ENCODE measurements at regions not wholly inside any gene's neighbourhood (a gene's known extent, or its start where the extent isn't known, plus 50 kb on each side); places are given as distances from the start of the nearest gene placed in this dataset.
"Not testable (repeated sequence)": the region's sequence is repeated elsewhere in the genome, so short reads cannot be mapped to it uniquely, and the experiment has no call there.

DNA sequence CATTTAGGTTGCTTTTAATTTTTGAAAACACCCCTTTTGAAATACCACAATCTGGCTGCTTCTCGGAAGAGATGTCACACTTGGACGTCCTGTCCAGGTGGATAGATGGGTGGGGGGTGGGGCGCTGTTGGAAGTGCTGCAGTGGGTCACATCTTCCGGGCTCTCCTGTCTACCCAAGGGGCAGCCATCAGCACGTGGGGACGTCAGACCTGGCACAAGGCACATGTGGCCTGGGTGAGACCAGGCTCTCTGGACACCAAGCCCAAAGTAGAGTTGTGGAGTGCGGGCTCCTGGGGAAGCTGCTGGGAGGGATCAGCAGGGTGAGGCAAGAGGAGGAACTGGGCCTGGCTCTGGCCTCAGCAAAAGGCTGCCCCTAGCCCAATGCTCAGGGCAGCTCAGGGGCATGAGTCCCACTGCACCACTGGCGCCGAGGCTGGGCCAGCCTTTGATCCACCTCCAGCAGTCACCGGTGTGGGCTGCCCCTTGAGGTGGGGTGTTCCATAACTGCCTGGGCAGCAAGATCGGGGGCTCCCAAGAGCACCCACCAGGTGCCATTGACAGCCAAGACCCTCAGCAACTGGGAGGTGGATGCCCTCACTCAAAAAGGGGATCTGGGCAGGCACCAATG is 68.6 kb upstream of the CCND1 start:
- DNase-seq (ENCODE audit: low read depth in 2 of 2) = no peak

DNA sequence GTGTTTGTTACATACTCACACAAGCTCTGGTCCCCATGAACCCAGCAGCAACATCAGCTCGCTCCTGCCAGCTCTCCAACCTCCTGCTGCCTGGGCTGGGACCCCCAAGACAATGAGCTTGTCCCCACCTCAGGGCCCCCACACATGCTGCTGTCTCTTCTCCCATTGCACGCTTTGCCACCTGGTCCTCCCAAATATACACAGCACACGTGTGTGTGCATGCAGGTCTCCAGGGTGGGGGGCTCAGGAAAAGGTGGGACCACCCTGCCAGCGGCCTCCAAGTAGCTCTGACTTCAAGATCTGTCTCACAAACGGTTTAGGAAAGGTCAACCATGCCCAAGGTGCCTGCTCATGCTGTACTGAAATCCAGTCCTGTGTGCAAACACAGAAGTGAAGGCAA is 68.1 kb upstream of the CCND1 start:
- DNase-seq (ENCODE audit: low read depth in 2 of 2) = no peak

DNA sequence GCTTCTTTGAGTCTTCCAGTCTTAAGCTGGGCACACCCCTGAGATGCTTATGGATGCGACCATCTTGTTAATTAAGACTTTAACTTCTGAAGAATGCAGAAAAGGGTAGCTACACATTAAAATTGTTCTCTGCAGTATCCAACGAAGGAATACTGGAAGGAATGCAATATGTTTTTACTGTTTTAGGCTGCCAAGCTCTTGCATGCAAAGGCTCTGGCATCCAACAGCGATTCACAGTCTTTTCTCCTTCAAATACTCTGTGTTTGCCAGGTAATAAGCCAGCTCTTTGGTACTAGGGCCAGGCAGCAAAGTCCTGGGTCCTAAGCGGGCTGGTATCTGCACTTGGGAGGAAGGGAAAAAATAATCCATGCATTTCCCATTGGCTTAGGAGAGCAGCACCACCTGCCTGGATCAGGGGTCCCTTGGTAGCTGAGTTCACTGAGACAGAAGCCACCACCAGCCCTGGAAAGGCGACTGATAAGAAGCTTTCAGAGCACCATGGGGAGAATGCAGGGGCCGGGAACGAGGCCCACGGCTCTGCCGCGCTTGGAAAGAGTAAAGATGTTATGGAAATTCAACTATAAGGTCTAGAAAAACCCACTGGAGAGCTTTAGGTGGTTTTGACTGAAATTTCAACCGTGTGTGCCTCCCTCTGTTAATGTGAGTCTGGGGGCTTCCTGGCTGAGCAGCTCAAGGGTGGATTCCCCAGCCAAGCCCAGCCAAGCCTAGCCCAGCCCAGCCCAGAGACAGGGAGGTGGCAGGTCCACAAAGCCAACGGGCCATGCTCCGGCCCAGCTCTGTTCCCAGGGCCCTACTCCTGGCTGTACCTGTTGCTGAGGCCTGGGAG is 67.0 kb upstream of the CCND1 start:
- no peak for DNase-seq (ENCODE audit: low read depth in 2 of 2)

DNA sequence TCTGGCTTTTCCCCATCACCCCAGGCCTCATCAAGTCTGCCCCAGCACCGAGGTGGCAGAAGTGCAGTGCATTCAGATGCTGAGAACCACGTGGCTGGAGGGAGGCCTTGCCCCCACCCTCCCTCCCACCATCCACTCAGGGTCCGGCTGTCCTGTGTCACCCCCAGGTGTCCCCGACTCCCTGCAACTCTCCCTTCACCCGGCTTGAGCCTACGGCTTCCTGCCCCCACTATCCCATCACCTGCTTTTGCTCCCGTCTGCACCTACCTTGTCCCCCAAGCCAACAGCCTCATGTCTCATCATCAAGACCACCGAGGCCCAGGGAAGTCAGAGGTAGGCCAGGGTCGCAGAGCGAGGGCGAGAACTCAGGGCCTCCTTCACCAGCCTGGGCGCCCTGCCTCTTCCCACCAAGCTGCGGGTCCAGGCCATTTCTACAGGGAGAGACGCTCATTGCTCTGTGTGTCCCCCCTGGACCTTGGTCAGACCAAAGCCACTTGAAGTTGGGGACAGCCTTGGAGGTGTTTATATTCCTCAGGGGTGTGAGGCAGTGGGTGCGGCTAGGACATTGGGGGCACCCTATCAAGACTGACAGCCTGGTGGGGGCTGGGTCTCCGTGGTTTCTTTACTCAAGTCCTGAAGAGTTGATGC is 66.2 kb upstream of the CCND1 start:
- no peak for DNase-seq (ENCODE audit: low read depth in 2 of 2)

DNA sequence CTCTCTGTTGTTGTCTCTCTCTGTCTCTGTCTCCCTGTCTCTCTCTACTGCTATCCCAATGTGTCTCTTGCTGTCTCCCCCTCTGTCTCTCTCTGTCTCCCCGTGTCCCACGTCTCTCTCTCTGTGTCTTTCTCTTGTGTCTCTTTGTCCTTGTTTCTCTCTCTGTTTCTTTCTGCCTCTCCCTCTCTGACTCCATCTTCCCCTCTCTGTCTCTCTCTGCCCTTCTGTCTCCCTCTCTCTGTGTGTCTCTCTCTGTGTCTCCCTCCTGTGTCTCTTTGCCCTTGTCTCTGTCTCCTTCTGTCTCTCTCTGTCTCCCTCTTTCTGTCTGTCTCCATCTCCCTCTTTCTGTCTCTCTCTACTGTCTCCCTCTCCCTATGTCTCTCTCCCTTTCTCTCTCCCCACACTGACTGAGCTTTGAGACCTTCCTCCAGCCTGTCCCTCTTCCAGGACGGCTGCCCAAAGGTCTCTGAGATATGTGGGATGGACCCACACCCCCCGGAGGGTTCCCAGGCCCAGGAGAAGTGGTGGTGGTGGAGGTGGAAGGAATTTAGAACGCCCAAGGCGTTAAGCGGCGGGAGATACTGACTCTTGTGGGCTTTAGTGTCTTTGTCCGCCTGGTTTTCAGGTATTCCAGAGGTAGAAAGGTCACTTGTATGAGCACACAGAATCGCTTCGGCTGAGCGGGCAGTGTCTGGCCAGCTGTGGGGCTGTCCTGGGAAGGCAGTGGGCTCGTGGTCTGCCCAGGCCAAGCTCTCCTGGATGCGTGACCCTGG is 65.5 kb upstream of the CCND1 start:
- DNase-seq (ENCODE audit: low read depth in 2 of 2) = no peak

DNA sequence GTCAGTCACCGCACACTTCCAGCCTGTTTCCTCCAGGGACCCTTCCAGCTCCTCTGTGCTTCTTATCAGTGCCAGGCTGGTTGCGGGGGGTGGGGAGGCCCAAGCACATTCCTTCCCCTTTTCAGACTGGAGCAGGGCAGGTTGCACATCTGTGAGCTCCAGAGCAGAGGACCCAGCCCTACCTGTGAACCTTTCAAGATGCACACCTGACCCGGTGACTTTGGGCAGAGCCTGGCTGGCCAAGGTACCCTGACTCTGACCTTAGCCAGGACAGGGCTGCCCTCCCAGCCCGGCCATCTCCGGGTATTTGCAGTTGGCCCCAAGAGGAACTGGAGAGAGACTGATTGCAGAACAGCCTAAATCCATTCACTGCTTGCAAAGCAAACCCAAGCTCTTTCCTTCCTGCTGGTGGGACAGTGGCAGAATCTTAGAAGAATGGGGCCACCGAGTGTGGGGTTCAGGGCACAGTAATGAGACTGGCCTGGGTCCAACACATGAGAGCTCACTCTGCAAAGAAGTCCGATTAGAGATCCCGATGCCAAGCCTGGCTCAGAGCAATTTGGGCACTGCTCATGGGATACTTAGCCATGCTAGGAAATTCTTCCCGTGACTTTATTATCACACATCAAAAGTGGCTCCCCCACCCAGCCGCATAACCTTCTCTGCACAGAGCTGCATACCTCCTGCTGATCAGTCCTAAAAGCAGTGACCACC is 64.7 kb upstream of the CCND1 start:
- no peak for DNase-seq (ENCODE audit: low read depth in 2 of 2)

DNA sequence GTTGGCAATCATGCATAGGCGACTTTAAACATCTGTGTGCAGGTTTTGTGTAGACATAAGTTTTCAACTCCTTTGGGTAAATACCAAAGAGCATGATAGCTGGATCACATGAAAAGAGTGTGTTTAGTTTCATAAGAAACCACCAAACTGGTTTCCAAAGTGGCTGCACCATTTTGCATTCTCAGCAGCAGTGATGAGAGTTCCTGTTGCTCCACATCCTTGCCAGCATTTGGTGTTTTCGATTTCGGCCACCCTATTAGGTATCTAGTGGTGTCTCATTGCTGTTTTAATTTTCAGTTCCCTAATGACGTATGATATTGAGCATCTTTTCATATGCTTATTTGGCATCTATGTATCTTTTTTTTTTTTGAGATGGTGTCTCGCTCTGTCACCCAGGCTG is 62.8 kb upstream of the CCND1 start:
- DNase-seq (ENCODE audit: low read depth in 2 of 2) = no peak

DNA sequence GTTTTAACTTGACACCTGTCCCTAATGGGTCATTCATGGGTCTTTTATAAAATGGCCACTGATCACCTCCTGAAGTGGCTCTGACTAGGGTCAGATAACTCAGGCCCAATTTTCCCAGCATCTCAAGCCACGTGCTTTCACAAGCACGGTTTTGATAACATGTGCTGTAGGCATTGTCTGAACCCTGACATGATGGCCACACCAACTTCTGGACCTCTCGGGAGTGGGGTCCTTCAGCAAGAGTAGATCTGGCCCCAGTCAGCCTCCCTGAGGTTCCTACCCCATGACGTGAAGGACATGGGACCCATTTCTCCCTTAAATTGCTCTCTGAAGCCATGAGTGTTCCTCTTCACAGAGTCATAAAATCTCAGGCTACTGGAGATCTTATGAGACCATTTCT is 60.4 kb upstream of the CCND1 start:
- no peak for DNase-seq (ENCODE audit: low read depth in 2 of 2)

DNA sequence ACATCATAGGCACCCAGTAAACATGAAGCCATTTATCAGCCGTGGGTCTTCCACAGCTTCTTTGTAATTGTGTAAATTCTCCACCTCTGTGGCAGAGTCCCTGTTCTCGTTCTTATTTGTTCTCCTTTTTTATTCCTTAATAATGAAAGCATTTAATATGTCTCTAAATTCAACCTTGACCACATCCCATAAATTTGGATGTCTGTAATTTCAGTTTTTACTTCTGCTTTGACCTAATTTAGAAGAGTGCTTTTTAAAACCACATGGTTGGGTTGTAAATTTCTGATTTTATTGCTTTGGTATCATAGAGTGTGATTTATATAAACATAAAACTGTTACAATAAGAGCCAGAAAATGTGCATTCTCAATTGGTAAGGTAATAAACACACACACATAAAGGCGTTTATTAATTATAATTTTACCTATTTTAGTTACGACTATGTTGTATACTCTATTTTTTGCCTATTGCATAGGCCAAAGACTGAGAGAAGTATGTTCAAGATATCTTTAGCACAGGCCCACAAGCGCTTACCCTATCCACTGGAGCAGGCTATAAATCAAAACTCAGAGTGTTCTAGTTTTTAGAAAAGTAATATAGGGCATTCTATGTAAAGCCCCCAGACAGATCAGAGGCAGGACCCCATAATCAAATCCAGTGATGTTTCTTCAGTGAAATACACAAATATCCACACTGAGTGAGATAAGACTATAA is 58.0 kb upstream of the CCND1 start:
- no peak for DNase-seq (ENCODE audit: low read depth in 2 of 2)

DNA sequence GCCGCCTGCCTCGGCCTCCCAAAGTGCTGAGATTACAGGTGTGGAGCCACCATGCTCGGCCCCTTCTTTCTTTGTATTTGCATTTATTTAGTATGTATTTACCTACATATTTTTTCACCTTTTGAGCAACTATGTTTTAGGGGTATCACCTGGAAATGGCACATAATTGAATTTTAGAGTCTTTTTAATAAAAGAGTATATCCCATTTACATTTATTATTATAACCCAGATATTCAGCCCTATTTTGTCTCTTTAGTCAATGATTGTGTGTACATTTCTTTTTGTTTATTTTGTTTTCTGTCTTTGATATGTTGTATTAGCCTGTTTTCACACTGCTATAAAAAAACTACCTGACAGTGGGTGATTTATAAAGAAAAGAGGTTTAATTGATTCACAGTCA is 56.8 kb upstream of the CCND1 start:
- DNase-seq (ENCODE audit: low read depth in 2 of 2) = no peak

DNA sequence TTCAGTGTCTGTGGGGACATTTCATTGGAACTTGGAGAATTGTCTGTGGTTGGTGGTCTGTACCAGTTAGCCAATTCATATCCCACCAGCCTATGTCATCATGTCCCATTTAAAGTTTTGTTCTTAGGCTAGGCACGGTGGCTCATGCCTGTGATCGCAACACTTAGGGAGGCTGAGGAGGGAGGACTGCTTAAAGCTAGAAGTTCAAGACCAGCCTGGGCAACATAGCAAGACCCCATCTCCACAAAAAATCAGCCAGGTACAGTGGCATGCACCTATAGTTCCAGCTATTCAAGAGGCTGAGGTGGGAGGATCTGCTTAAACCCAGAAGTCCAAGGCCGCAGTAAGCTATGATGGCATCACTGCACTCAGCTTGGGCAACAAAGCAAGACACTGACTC is 55.6 kb upstream of the CCND1 start:
- DNase-seq (ENCODE audit: low read depth in 2 of 2) = no peak

DNA sequence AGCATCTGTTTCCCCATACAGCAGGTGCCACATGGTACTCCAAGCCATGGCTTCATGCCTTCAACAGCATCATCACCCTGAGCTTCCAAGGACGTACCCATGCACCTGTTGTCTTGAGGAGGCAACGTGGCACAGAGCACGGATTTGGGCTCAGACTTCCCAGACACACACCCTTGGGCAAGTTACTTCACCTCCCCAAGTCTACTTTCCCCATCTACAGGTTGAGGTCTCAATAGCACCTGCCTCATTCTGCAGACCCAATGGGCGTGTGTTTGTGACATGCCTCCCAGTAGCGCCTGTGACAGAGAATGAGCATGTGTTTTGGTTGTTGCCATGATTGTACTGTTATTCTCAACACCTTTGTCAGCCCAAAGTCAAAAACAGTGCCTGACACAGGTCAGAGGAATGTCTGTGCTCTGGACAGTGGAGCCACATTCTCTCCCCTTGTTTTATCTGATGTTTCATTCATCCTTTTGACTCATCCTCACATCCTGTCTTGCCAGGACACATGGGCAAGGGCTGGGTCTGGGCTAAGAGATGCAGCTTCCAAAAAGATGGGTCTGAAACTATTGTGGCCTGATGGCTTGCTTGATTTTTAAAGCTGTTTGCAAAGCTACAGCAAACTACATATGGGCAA is 53.4 kb upstream of the CCND1 start:
- DNase-seq (ENCODE audit: low read depth in 2 of 2) = no peak

DNA sequence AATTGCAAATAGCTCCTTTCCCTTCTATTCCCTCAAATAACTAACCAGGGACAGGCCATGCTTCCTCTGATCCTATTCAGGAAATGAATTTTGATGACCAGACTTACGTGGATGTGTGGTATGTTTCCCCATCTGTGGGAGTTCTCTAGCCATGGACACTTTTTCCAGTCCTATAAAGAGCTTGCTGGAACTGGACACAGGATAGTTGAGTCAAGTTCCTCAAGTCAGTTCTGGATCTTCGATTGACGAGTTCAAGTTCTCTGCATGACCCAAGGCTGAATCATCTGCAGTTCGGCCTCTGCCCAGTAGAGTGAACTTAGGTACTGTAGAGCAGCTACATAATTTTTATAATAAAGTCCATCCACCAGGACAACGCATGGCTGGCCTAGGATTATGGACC is 52.7 kb upstream of the CCND1 start:
- DNase-seq (ENCODE audit: low read depth in 2 of 2) = no peak

DNA sequence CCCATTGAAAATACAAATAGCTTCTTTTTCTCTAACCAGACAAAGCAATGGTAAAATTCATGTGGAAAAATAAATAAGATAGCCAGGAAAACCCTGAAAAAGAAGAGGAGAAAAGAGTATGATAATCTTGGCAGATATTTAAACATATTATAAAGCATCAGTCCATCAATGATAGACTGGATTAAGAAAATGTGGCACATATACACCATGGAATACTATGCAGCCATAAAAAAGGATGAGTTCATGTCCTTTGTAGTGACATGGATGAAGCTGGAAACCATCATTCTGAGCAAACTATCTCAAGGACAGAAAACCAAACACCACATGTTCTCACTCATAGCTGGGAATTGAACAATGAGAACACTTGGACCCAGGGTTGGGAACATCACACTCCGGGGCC is 50.9 kb upstream of the CCND1 start:
- DNase-seq (ENCODE audit: low read depth in 2 of 2) = not testable (repeated sequence)

Measured in activated CD4-positive, alpha-beta T cell treated with anti-CD3 and anti-CD28 coated beads for 24 hours (primary cell).